ENCODE measurements at regions not wholly inside any gene's neighbourhood (a gene's known extent, or its start where the extent isn't known, plus 50 kb on each side); places are given as distances from the start of the nearest gene placed in this dataset.
"Not testable (repeated sequence)": the region's sequence is repeated elsewhere in the genome, so short reads cannot be mapped to it uniquely, and the experiment has no call there.

GRCh38 chr20:29756664-29757063, 1500.8 kb upstream of the DEFB115 start:
- H3K4me3 ChIP-seq (ENCODE audit: low read length), result no peak overlapping the region
- no peak for DNase-seq (ENCODE audit: low read depth)
- no peak for TF ChIP-seq CTCF (conservative IDR thresholded peaks at IDR 0.05; ENCODE audit: low read length)

- H3K4me3 ChIP-seq (ENCODE audit: low read length); DNase-seq (ENCODE audit: low read depth): not testable (repeated sequence)
Measured at GRCh38 chr20:29761621-29762385, 1495.7 kb upstream of the DEFB115 start.

GRCh38 chr20:29762620-29763019, 1494.8 kb upstream of the DEFB115 start:
- no peak for TF ChIP-seq CTCF (conservative IDR thresholded peaks at IDR 0.05; ENCODE audit: low read length)
- H3K4me3 ChIP-seq (ENCODE audit: low read length), result no peak overlapping the region
- DNase-seq (ENCODE audit: low read depth), result no peak

- H3K4me3 ChIP-seq (ENCODE audit: low read length), result no peak overlapping the region
- DNase-seq (ENCODE audit: low read depth), result no peak
- TF ChIP-seq CTCF (conservative IDR thresholded peaks at IDR 0.05; ENCODE audit: low read length), result no peak
Measured at GRCh38 chr20:29763821-29764511, 1493.5 kb upstream of the DEFB115 start.

- TF ChIP-seq CTCF (conservative IDR thresholded peaks at IDR 0.05; ENCODE audit: low read length), result peak; percentile 19; the same call in 1 of the 2 replicates
- not testable (repeated sequence) for DNase-seq (ENCODE audit: low read depth); H3K4me3 ChIP-seq (ENCODE audit: low read length)
Measured at GRCh38 chr20:29764922-29765610, 1492.4 kb upstream of the DEFB115 start.

- not testable (repeated sequence) for H3K4me3 ChIP-seq (ENCODE audit: low read length); DNase-seq (ENCODE audit: low read depth)
Measured at GRCh38 chr20:29778033-29778432, 1479.4 kb upstream of the DEFB115 start.

- not testable (repeated sequence) for H3K4me3 ChIP-seq (ENCODE audit: low read length); DNase-seq (ENCODE audit: low read depth)
Measured at GRCh38 chr20:29781217-29781616, 1476.2 kb upstream of the DEFB115 start.

GRCh38 chr20:29781891-29782290, 1475.6 kb upstream of the DEFB115 start:
- H3K4me3 ChIP-seq (ENCODE audit: low read length); DNase-seq (ENCODE audit: low read depth): not testable (repeated sequence)

- DNase-seq (ENCODE audit: low read depth), result not testable (repeated sequence)
Measured at GRCh38 chr20:29787456-29787855, 1470.0 kb upstream of the DEFB115 start.

More at GRCh38 chr20:29787456-29787855, 1470.0 kb upstream of the DEFB115 start:
- not testable (repeated sequence) for H3K4me3 ChIP-seq (ENCODE audit: low read length)
